ENCODE measurements at regions not wholly inside any gene's neighbourhood (a gene's known extent, or its start where the extent isn't known, plus 50 kb on each side); places are given as distances from the start of the nearest gene placed in this dataset.

- no peak overlapping the region for H3K23ac ChIP-seq (ENCODE audit: low read length)
- no peaks in the 10 kb centered on the region for H3K36me3 ChIP-seq (ENCODE audit: control insufficient read depth, insufficient read depth, low read length)
- H4K8ac ChIP-seq (ENCODE audit: low read depth, low read length) = no peak overlapping the region
- no peak overlapping the region for H3K27ac ChIP-seq (ENCODE audit: low read depth, low read length)
- H3K18ac ChIP-seq (ENCODE audit: low read length) = no peak overlapping the region
- H3K4ac ChIP-seq (ENCODE audit: low read depth, low read length) = no peak overlapping the region
- peaks cover 2% of the 10 kb centered on the region for H3K4me1 ChIP-seq (ENCODE audit: control insufficient read depth, low read depth, low read length)
- H3K4me2 ChIP-seq (ENCODE audit: low read length) = no peak overlapping the region
- no peak overlapping the region for H2BK5ac ChIP-seq (ENCODE audit: low read length)
- H2BK120ac ChIP-seq (ENCODE audit: low read depth, low read length) = no peak overlapping the region
- WGBS (ENCODE audit: extremely low coverage, insufficient coverage, low lambda C conversion rate) = no CpG with 5 or more reads among the region's 2 CpGs
- no peak overlapping the region for H2BK15ac ChIP-seq (replicated peaks; ENCODE audit: low read depth)
- H3K9ac ChIP-seq (ENCODE audit: low read length) = no peak overlapping the region
- H2AK5ac ChIP-seq (ENCODE audit: low read length) = no peak overlapping the region
- H3K56ac ChIP-seq (ENCODE audit: low read length) = no peak overlapping the region
- no peaks in the 10 kb centered on the region for H3K27me3 ChIP-seq (ENCODE audit: insufficient read depth, low read length, poor library complexity)
- no peak for DNase-seq
- H3K4me3 ChIP-seq (ENCODE audit: low read length) = no peak overlapping the region
- H3K79me2 ChIP-seq (ENCODE audit: control insufficient read depth, insufficient read depth, low read length) = no peaks in the 10 kb centered on the region
- H4K5ac ChIP-seq (ENCODE audit: low read length) = no peak overlapping the region
- no peaks in the 10 kb centered on the region for H3K79me1 ChIP-seq (ENCODE audit: low read length)
These were observed 326.2 kb upstream of the MSX2 start for GRCh38 chr5:174398171-174398570.

- no peak overlapping the region for H3K4me2 ChIP-seq (ENCODE audit: low read length)
- H4K5ac ChIP-seq (ENCODE audit: low read length) = no peak overlapping the region
- no peaks in the 10 kb centered on the region for H3K27me3 ChIP-seq (ENCODE audit: insufficient read depth, low read length, poor library complexity)
- no peaks in the 10 kb centered on the region for H3K36me3 ChIP-seq (ENCODE audit: control insufficient read depth, insufficient read depth, low read length)
- H3K79me1 ChIP-seq (ENCODE audit: low read length) = no peaks in the 10 kb centered on the region
- no peak overlapping the region for H3K4me3 ChIP-seq (ENCODE audit: low read length)
- H2AK5ac ChIP-seq (ENCODE audit: low read length) = no peak overlapping the region
- H3K56ac ChIP-seq (ENCODE audit: low read length) = no peak overlapping the region
- no peak overlapping the region for H3K23ac ChIP-seq (ENCODE audit: low read length)
- no peak overlapping the region for H3K4ac ChIP-seq (ENCODE audit: low read depth, low read length)
- DNase-seq = no peak
- H3K79me2 ChIP-seq (ENCODE audit: control insufficient read depth, insufficient read depth, low read length) = no peaks in the 10 kb centered on the region
- no peak overlapping the region for H4K8ac ChIP-seq (ENCODE audit: low read depth, low read length)
- no peak overlapping the region for H3K27ac ChIP-seq (ENCODE audit: low read depth, low read length)
- H3K18ac ChIP-seq (ENCODE audit: low read length) = no peak overlapping the region
- no peak overlapping the region for H2BK15ac ChIP-seq (replicated peaks; ENCODE audit: low read depth)
- no peak overlapping the region for H3K9ac ChIP-seq (ENCODE audit: low read length)
- peaks cover 2% of the 10 kb centered on the region for H3K4me1 ChIP-seq (ENCODE audit: control insufficient read depth, low read depth, low read length)
- H2BK5ac ChIP-seq (ENCODE audit: low read length) = no peak overlapping the region
- no peak overlapping the region for H2BK120ac ChIP-seq (ENCODE audit: low read depth, low read length)
- WGBS (ENCODE audit: extremely low coverage, insufficient coverage, low lambda C conversion rate) = no CpG with 5 or more reads among the region's 2 CpGs
These were observed 325.0 kb upstream of the MSX2 start for GRCh38 chr5:174399411-174399810.

GRCh38 chr5:174400461-174400860 is 323.9 kb upstream of the MSX2 start:
- no peaks in the 10 kb centered on the region for H3K79me1 ChIP-seq (ENCODE audit: low read length)
- H3K36me3 ChIP-seq (ENCODE audit: control insufficient read depth, insufficient read depth, low read length) = no peaks in the 10 kb centered on the region
- no peak overlapping the region for H3K56ac ChIP-seq (ENCODE audit: low read length)
- H3K4me3 ChIP-seq (ENCODE audit: low read length) = no peak overlapping the region
- H4K8ac ChIP-seq (ENCODE audit: low read depth, low read length) = no peak overlapping the region
- H2AK5ac ChIP-seq (ENCODE audit: low read length) = no peak overlapping the region
- no peak overlapping the region for H3K4me2 ChIP-seq (ENCODE audit: low read length)
- no peak overlapping the region for H2BK15ac ChIP-seq (replicated peaks; ENCODE audit: low read depth)
- no peak overlapping the region for H3K4ac ChIP-seq (ENCODE audit: low read depth, low read length)
- no peak for DNase-seq
- H4K5ac ChIP-seq (ENCODE audit: low read length) = no peak overlapping the region
- no peaks in the 10 kb centered on the region for H3K27me3 ChIP-seq (ENCODE audit: insufficient read depth, low read length, poor library complexity)
- no peaks in the 10 kb centered on the region for H3K79me2 ChIP-seq (ENCODE audit: control insufficient read depth, insufficient read depth, low read length)
- WGBS (ENCODE audit: extremely low coverage, insufficient coverage, low lambda C conversion rate) = no CpG with 5 or more reads among the region's 3 CpGs
- no peak overlapping the region for H2BK120ac ChIP-seq (ENCODE audit: low read depth, low read length)
- no peak overlapping the region for H2BK5ac ChIP-seq (ENCODE audit: low read length)
- no peak overlapping the region for H3K18ac ChIP-seq (ENCODE audit: low read length)
- H3K9ac ChIP-seq (ENCODE audit: low read length) = no peak overlapping the region
- H3K27ac ChIP-seq (ENCODE audit: low read depth, low read length) = no peak overlapping the region
- H3K4me1 ChIP-seq (ENCODE audit: control insufficient read depth, low read depth, low read length) = peaks cover 2% of the 10 kb centered on the region
- no peak overlapping the region for H3K23ac ChIP-seq (ENCODE audit: low read length)

GRCh38 chr5:174401793-174402192 is 322.6 kb upstream of the MSX2 start:
- Histone ChIP-seq H3K56ac (ENCODE audit: low read length) (no peak overlapping the region), H3K4me1 (ENCODE audit: control insufficient read depth, low read depth, low read length) (peaks cover 2% of the 10 kb centered on the region), H2BK120ac (ENCODE audit: low read depth, low read length) (no peak overlapping the region), H3K4me2 (ENCODE audit: low read length) (no peak overlapping the region), H3K9ac (ENCODE audit: low read length) (no peak overlapping the region), H4K8ac (ENCODE audit: low read depth, low read length) (no peak overlapping the region), H3K27ac (ENCODE audit: low read depth, low read length) (no peak overlapping the region), H3K23ac (ENCODE audit: low read length) (no peak overlapping the region), H3K18ac (ENCODE audit: low read length) (no peak overlapping the region), H4K5ac (ENCODE audit: low read length) (no peak overlapping the region), H3K4ac (ENCODE audit: low read depth, low read length) (no peak overlapping the region), H3K4me3 (ENCODE audit: low read length) (no peak overlapping the region), H3K27me3 (ENCODE audit: insufficient read depth, low read length, poor library complexity) (no peaks in the 10 kb centered on the region), H2BK15ac (replicated peaks; ENCODE audit: low read depth) (no peak overlapping the region), H3K79me1 (ENCODE audit: low read length) (no peaks in the 10 kb centered on the region), H3K79me2 (ENCODE audit: control insufficient read depth, insufficient read depth, low read length) (no peaks in the 10 kb centered on the region), H2AK5ac (ENCODE audit: low read length) (no peak overlapping the region), H3K36me3 (ENCODE audit: control insufficient read depth, insufficient read depth, low read length) (no peaks in the 10 kb centered on the region), H2BK5ac (ENCODE audit: low read length) (no peak overlapping the region)
- DNase-seq = no peak
- WGBS (ENCODE audit: extremely low coverage, insufficient coverage, low lambda C conversion rate) = no CpG with 5 or more reads among the region's 5 CpGs

GRCh38 chr5:174402222-174402812 is 322.1 kb upstream of the MSX2 start:
- Histone ChIP-seq H3K4ac (ENCODE audit: low read depth, low read length) (no peak overlapping the region), H2BK5ac (ENCODE audit: low read length) (no peak overlapping the region), H3K36me3 (ENCODE audit: control insufficient read depth, insufficient read depth, low read length) (no peaks in the 10 kb centered on the region), H3K56ac (ENCODE audit: low read length) (no peak overlapping the region), H4K8ac (ENCODE audit: low read depth, low read length) (no peak overlapping the region), H3K27ac (ENCODE audit: low read depth, low read length) (no peak overlapping the region), H3K4me2 (ENCODE audit: low read length) (no peak overlapping the region), H2BK120ac (ENCODE audit: low read depth, low read length) (no peak overlapping the region), H3K4me1 (ENCODE audit: control insufficient read depth, low read depth, low read length) (peaks cover 2% of the 10 kb centered on the region), H3K4me3 (ENCODE audit: low read length) (no peak overlapping the region), H2AK5ac (ENCODE audit: low read length) (no peak overlapping the region), H4K5ac (ENCODE audit: low read length) (no peak overlapping the region), H3K23ac (ENCODE audit: low read length) (no peak overlapping the region), H2BK15ac (replicated peaks; ENCODE audit: low read depth) (no peak overlapping the region), H3K27me3 (ENCODE audit: insufficient read depth, low read length, poor library complexity) (no peaks in the 10 kb centered on the region), H3K79me2 (ENCODE audit: control insufficient read depth, insufficient read depth, low read length) (no peaks in the 10 kb centered on the region), H3K18ac (ENCODE audit: low read length) (no peak overlapping the region), H3K9ac (ENCODE audit: low read length) (no peak overlapping the region), H3K79me1 (ENCODE audit: low read length) (no peaks in the 10 kb centered on the region)
- no peak for DNase-seq
- WGBS (ENCODE audit: extremely low coverage, insufficient coverage, low lambda C conversion rate) = no CpG with 5 or more reads among the region's 4 CpGs

- Histone ChIP-seq H2BK15ac (replicated peaks; ENCODE audit: low read depth) (no peak overlapping the region), H3K27me3 (ENCODE audit: insufficient read depth, low read length, poor library complexity) (no peaks in the 10 kb centered on the region), H3K36me3 (ENCODE audit: control insufficient read depth, insufficient read depth, low read length) (no peaks in the 10 kb centered on the region), H3K18ac (ENCODE audit: low read length) (no peak overlapping the region), H3K4me2 (ENCODE audit: low read length) (no peak overlapping the region), H3K27ac (ENCODE audit: low read depth, low read length) (no peak overlapping the region), H3K79me1 (ENCODE audit: low read length) (no peaks in the 10 kb centered on the region), H3K9ac (ENCODE audit: low read length) (no peak overlapping the region), H4K5ac (ENCODE audit: low read length) (no peak overlapping the region), H4K8ac (ENCODE audit: low read depth, low read length) (no peak overlapping the region), H2BK5ac (ENCODE audit: low read length) (no peak overlapping the region), H3K23ac (ENCODE audit: low read length) (no peak overlapping the region), H2AK5ac (ENCODE audit: low read length) (no peak overlapping the region), H3K4me1 (ENCODE audit: control insufficient read depth, low read depth, low read length) (peaks cover 2% of the 10 kb centered on the region), H3K4ac (ENCODE audit: low read depth, low read length) (no peak overlapping the region), H3K56ac (ENCODE audit: low read length) (no peak overlapping the region), H2BK120ac (ENCODE audit: low read depth, low read length) (no peak overlapping the region), H3K4me3 (ENCODE audit: low read length) (no peak overlapping the region), H3K79me2 (ENCODE audit: control insufficient read depth, insufficient read depth, low read length) (no peaks in the 10 kb centered on the region)
- no CpG with 5 or more reads among the region's 5 CpGs for WGBS (ENCODE audit: extremely low coverage, insufficient coverage, low lambda C conversion rate)
- no peak for DNase-seq
These were observed 319.5 kb upstream of the MSX2 start for GRCh38 chr5:174404848-174405247.
